CD4-positive, CD25-positive, alpha-beta regulatory T cell (primary cell): ENCODE measurements at regions not wholly inside any gene's neighbourhood (a gene's known extent, or its start where the extent isn't known, plus 50 kb on each side); places are given as distances from the start of the nearest gene placed in this dataset.

ENCODE experiments used
- ATAC-seq, 2 donors: fragments of 150-1000 bp; cut with Tn5 transposase; one replicate each; pipeline ENCODE4 v1.10.0; 2021; ENCODE audit warnings: low read depth in 2 of 2, moderate number of reproducible peaks in 2 of 2, moderate library complexity in 1 of 2
- DNase-seq, 3 donors: peaks; one replicate each; pipeline versions ENCODE4 v3.0.0 to v3.0.0-alpha.2; 2012 to 2022; ENCODE audit warnings: mixed read lengths in 1 of 3
- H3K27ac ChIP-seq: one replicate; pipeline ENCODE4 v1.7.0; 2013; ENCODE audit warnings: mild to moderate bottlenecking, low read length; ENCODE audit not compliant: insufficient read depth, poor library complexity, severe bottlenecking
- H3K27me3 ChIP-seq: one replicate; pipeline ENCODE4 v1.7.0; 2013; ENCODE audit warnings: low read length; ENCODE audit not compliant: control insufficient read depth, insufficient read depth
- H3K36me3 ChIP-seq: one replicate; pipeline ENCODE4 v1.7.0; 2013; ENCODE audit warnings: mild to moderate bottlenecking, low read length, moderate library complexity; ENCODE audit not compliant: control insufficient read depth, insufficient read depth
- H3K4me1 ChIP-seq: 2 replicates; pipeline ENCODE4 v1.7.0; 2013; ENCODE audit warnings: mild to moderate bottlenecking, low read length; ENCODE audit not compliant: insufficient read depth, control insufficient read depth, poor library complexity, severe bottlenecking
- H3K4me3 ChIP-seq: one replicate; pipeline ENCODE4 v1.7.0; 2013; ENCODE audit warnings: low read depth, mild to moderate bottlenecking, low read length, moderate library complexity
- H3K9me3 ChIP-seq, 2 experiments: 1 replicate in 1 of 2; 2 replicates in 1 of 2; pipeline ENCODE4 v1.7.0; 2013; ENCODE audit warnings: low read length in 2 of 2, mild to moderate bottlenecking in 1 of 2, moderate library complexity in 1 of 2; ENCODE audit not compliant: control insufficient read depth in 2 of 2
- H3K27ac Mint-ChIP-seq, 3 donors: one replicate each; pipeline ENCODE4 v1.8.0; 2020 to 2022; ENCODE audit warnings: mild to moderate bottlenecking in 3 of 3, mixed read lengths in 3 of 3, moderate library complexity in 2 of 3
- H3K27me3 Mint-ChIP-seq: one replicate; pipeline ENCODE4 v1.8.0; 2022; ENCODE audit warnings: mild to moderate bottlenecking, mixed read lengths
- H3K36me3 Mint-ChIP-seq: one replicate; pipeline ENCODE4 v1.8.0; 2020; ENCODE audit warnings: mixed read lengths
- H3K4me1 Mint-ChIP-seq, 4 donors: one replicate each; pipeline ENCODE4 v1.8.0; 2020 to 2022; ENCODE audit warnings: mixed read lengths in 4 of 4, mild to moderate bottlenecking in 1 of 4
- H3K4me3 Mint-ChIP-seq, 4 donors: one replicate each; pipeline ENCODE4 v1.8.0; 2020 to 2022; ENCODE audit warnings: mild to moderate bottlenecking in 4 of 4, mixed read lengths in 4 of 4, moderate library complexity in 3 of 4
- H3K9me3 Mint-ChIP-seq, 7 donors: one replicate each; pipeline ENCODE4 v1.8.0; 2020 to 2022; ENCODE audit warnings: mixed read lengths in 7 of 7, mild to moderate bottlenecking in 3 of 7, moderate library complexity in 2 of 7

- no peak overlapping the region for H3K27ac Mint-ChIP-seq
- no peaks in the 10 kb centered on the region for H3K36me3 Mint-ChIP-seq
- ATAC-seq: no peak
Observed at GRCh38 chr9:107983762-107984161, 494.2 kb upstream of the KLF4 start.

GRCh38 chr9:107983181-107983603, 493.6 kb upstream of the KLF4 start:
- ATAC-seq (no peak), DNase-seq (no peak)
- no peaks in the 10 kb centered on the region for H3K9me3 ChIP-seq
- H3K4me3 ChIP-seq: no peak overlapping the region
- Mint-ChIP-seq H3K36me3 (no peaks in the 10 kb centered on the region), H3K27ac (no peak overlapping the region), H3K4me1 (no peaks in the 10 kb centered on the region), H3K9me3 (peaks cover 0 to 13% (median 1%) of the 10 kb centered on the region in 7 donors), H3K4me3 (no peak overlapping the region), H3K27me3 (no peaks in the 10 kb centered on the region)
- no peaks in the 10 kb centered on the region for H3K4me1 ChIP-seq
- H3K27me3 ChIP-seq: no peaks in the 10 kb centered on the region
- H3K27ac ChIP-seq: no peak overlapping the region
- no peaks in the 10 kb centered on the region for H3K36me3 ChIP-seq

More at GRCh38 chr9:107983762-107984161, 494.2 kb upstream of the KLF4 start:
- Histone ChIP-seq H3K4me1 (no peaks in the 10 kb centered on the region), H3K27ac (no peak overlapping the region), H3K27me3 (no peaks in the 10 kb centered on the region), H3K36me3 (no peaks in the 10 kb centered on the region), H3K9me3 (no peaks in the 10 kb centered on the region), H3K4me3 (no peak overlapping the region)
- Mint-ChIP-seq H3K27me3 (no peaks in the 10 kb centered on the region), H3K9me3 (peaks cover 0 to 13% (median 1%) of the 10 kb centered on the region in 7 donors), H3K4me1 (no peaks in the 10 kb centered on the region), H3K4me3 (no peak overlapping the region)
- DNase-seq: no peak

GRCh38 chr9:107982745-107983144, 493.2 kb upstream of the KLF4 start:
- Histone ChIP-seq H3K4me3 (no peak overlapping the region), H3K9me3 (no peaks in the 10 kb centered on the region), H3K27me3 (no peaks in the 10 kb centered on the region), H3K36me3 (no peaks in the 10 kb centered on the region), H3K4me1 (no peaks in the 10 kb centered on the region), H3K27ac (no peak overlapping the region)
- Mint-ChIP-seq H3K4me3 (no peak overlapping the region), H3K27ac (no peak overlapping the region), H3K9me3 (peaks cover 0 to 10% (median 1%) of the 10 kb centered on the region in 7 donors), H3K36me3 (no peaks in the 10 kb centered on the region), H3K4me1 (no peaks in the 10 kb centered on the region), H3K27me3 (no peaks in the 10 kb centered on the region)
- no peak for ATAC-seq
- no peak for DNase-seq

GRCh38 chr9:107982001-107982400, 492.4 kb upstream of the KLF4 start:
- ATAC-seq (no peak), DNase-seq (no peak)
- no peak overlapping the region for H3K4me3 ChIP-seq
- no peak overlapping the region for H3K27ac ChIP-seq
- H3K4me1 ChIP-seq: no peaks in the 10 kb centered on the region
- no peaks in the 10 kb centered on the region for H3K9me3 ChIP-seq
- no peak overlapping the region for H3K4me3 Mint-ChIP-seq
- H3K27me3 Mint-ChIP-seq: no peaks in the 10 kb centered on the region
- H3K4me1 Mint-ChIP-seq: no peaks in the 10 kb centered on the region
- no peaks in the 10 kb centered on the region for H3K27me3 ChIP-seq
- H3K36me3 Mint-ChIP-seq: no peaks in the 10 kb centered on the region
- H3K27ac Mint-ChIP-seq: no peak overlapping the region
- H3K36me3 ChIP-seq: no peaks in the 10 kb centered on the region
- peaks cover 0 to 7% (median 0%) of the 10 kb centered on the region in 7 donors for H3K9me3 Mint-ChIP-seq

- Histone ChIP-seq H3K27me3 (no peaks in the 10 kb centered on the region), H3K4me3 (no peak overlapping the region), H3K4me1 (no peaks in the 10 kb centered on the region), H3K9me3 (no peaks in the 10 kb centered on the region), H3K36me3 (no peaks in the 10 kb centered on the region), H3K27ac (no peak overlapping the region)
- H3K9me3 Mint-ChIP-seq: peaks cover 0 to 7% (median 0%) of the 10 kb centered on the region in 7 donors
- no peak overlapping the region for H3K4me3 Mint-ChIP-seq
- H3K27ac Mint-ChIP-seq: no peak overlapping the region
- DNase-seq: no peak
- H3K36me3 Mint-ChIP-seq: no peaks in the 10 kb centered on the region
- no peaks in the 10 kb centered on the region for H3K4me1 Mint-ChIP-seq
- no peaks in the 10 kb centered on the region for H3K27me3 Mint-ChIP-seq
- no peak for ATAC-seq
Observed at GRCh38 chr9:107980984-107981383, 491.4 kb upstream of the KLF4 start.

GRCh38 chr9:107976767-107977166, 487.2 kb upstream of the KLF4 start:
- H3K36me3 Mint-ChIP-seq: no peaks in the 10 kb centered on the region

GRCh38 chr9:107975426-107976010, 485.9 kb upstream of the KLF4 start:
- Mint-ChIP-seq H3K36me3 (no peaks in the 10 kb centered on the region), H3K4me3 (no peak overlapping the region), H3K9me3 (peaks cover 0 to 4% (median 2%) of the 10 kb centered on the region in 7 donors), H3K27me3 (no peaks in the 10 kb centered on the region), H3K27ac (no peak overlapping the region), H3K4me1 (no peaks in the 10 kb centered on the region)
- DNase-seq (no peak), ATAC-seq (no peak)
- no peaks in the 10 kb centered on the region for H3K4me1 ChIP-seq
- no peaks in the 10 kb centered on the region for H3K36me3 ChIP-seq
- H3K27ac ChIP-seq: no peak overlapping the region
- no peaks in the 10 kb centered on the region for H3K27me3 ChIP-seq
- H3K4me3 ChIP-seq: no peak overlapping the region
- no peaks in the 10 kb centered on the region for H3K9me3 ChIP-seq

More at GRCh38 chr9:107976767-107977166, 487.2 kb upstream of the KLF4 start:
- Mint-ChIP-seq H3K27me3 (no peaks in the 10 kb centered on the region), H3K9me3 (peaks cover 0 to 4% (median 2%) of the 10 kb centered on the region in 7 donors), H3K4me3 (no peak overlapping the region), H3K27ac (no peak overlapping the region), H3K4me1 (no peaks in the 10 kb centered on the region)
- no peak for ATAC-seq
- H3K4me1 ChIP-seq: no peaks in the 10 kb centered on the region
- no peak for DNase-seq
- H3K36me3 ChIP-seq: no peaks in the 10 kb centered on the region
- H3K4me3 ChIP-seq: no peak overlapping the region
- no peaks in the 10 kb centered on the region for H3K9me3 ChIP-seq
- H3K27me3 ChIP-seq: no peaks in the 10 kb centered on the region
- no peak overlapping the region for H3K27ac ChIP-seq

GRCh38 chr9:107973451-107973850, 483.9 kb upstream of the KLF4 start:
- H3K9me3 ChIP-seq: no peaks in the 10 kb centered on the region
- no peaks in the 10 kb centered on the region for H3K36me3 ChIP-seq
- no peaks in the 10 kb centered on the region for H3K36me3 Mint-ChIP-seq
- H3K4me1 Mint-ChIP-seq: no peaks in the 10 kb centered on the region
- DNase-seq (no peak), ATAC-seq (no peak)
- H3K27ac ChIP-seq: no peak overlapping the region
- H3K4me1 ChIP-seq: no peaks in the 10 kb centered on the region
- H3K9me3 Mint-ChIP-seq: peaks cover 0 to 4% (median 2%) of the 10 kb centered on the region in 7 donors
- no peaks in the 10 kb centered on the region for H3K27me3 ChIP-seq
- H3K27me3 Mint-ChIP-seq: no peaks in the 10 kb centered on the region
- H3K4me3 Mint-ChIP-seq: no peak overlapping the region
- no peak overlapping the region for H3K27ac Mint-ChIP-seq
- no peak overlapping the region for H3K4me3 ChIP-seq
